ENCODE measurements at regions not wholly inside any gene's neighbourhood (a gene's known extent, or its start where the extent isn't known, plus 50 kb on each side); places are given as distances from the start of the nearest gene placed in this dataset.

DNA sequence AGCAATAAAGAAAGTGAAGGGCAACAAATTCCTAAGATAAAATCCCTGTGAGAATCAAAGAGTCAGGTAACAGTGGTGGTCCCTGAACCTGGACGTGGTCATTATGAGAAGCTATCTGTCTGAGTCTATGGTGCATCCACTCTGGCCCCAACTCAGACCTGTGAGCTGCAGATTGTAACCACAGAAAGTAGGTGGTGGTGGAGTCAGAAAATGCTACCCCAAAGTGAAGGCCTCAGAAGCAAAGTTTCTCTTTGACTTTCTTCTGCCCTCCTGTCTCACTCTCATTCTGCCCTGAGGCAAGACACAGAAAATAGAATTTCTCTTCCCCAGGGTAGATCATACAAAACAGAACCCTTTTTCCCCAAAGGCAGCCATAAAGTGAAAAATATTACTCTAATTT lies 84.1 kb upstream of the NEIL3 start:
- in situ Hi-C loops (cut with MboI; ENCODE audit: low sequenced_read_pairs, unreplicated experiment), result no loop called here
- DNase-seq (ENCODE audit: low spot score), result no peak
- TF ChIP-seq, protein P1, sequence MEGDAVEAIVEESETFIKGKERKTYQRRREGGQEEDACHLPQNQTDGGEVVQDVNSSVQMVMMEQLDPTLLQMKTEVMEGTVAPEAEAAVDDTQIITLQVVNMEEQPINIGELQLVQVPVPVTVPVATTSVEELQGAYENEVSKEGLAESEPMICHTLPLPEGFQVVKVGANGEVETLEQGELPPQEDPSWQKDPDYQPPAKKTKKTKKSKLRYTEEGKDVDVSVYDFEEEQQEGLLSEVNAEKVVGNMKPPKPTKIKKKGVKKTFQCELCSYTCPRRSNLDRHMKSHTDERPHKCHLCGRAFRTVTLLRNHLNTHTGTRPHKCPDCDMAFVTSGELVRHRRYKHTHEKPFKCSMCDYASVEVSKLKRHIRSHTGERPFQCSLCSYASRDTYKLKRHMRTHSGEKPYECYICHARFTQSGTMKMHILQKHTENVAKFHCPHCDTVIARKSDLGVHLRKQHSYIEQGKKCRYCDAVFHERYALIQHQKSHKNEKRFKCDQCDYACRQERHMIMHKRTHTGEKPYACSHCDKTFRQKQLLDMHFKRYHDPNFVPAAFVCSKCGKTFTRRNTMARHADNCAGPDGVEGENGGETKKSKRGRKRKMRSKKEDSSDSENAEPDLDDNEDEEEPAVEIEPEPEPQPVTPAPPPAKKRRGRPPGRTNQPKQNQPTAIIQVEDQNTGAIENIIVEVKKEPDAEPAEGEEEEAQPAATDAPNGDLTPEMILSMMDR (IDR thresholded peaks at IDR 0.05; ENCODE audit: borderline replicate concordance, control extremely low read depth, extremely low read depth, insufficient read depth, missing control alignments), result no peak

DNA sequence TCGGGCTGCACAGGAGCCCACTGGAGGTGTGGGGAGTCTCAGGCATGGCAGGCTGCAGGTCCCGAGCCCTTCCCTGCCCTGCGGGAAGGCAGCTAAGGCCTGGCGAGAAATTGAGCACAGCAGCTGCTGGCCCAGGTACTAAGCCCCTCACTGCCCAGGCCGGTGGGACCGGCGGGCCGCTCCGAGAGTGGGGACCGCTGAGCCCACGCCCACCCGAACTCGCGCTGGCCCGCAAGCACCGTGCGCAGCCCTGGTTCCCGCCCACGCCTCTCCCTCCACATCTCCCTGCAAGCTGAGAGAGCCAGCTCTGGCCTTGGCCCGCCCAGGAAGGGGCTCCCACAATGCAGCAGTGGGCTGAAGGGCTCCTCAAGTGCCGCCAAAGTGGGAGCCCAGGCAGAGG lies 82.0 kb upstream of the NEIL3 start:
- TF ChIP-seq, protein P1 (IDR thresholded peaks at IDR 0.05; ENCODE audit: borderline replicate concordance, control extremely low read depth, extremely low read depth, insufficient read depth, missing control alignments), result no peak
- in situ Hi-C loops (cut with MboI; ENCODE audit: low sequenced_read_pairs, unreplicated experiment), result no loop called here
- no peak for DNase-seq (ENCODE audit: low spot score)

DNA sequence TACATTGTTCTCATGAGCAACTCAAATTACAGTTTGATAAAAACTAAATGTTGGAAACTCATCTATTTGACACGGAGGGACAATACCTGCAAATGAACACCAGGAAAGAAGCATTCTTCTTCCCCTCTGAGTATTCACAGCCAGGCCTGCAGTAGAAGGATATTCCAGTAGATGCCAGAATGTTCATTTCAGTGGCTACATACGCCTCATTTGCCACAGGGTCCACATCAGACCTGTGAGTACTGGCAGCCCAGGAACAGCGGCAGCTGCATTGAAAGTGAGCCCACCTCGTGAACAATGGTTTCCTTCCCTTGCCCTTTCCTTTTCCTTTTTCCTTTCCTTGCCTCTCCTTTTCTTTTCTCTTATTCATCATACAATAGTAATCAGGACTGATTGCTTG lies 81.1 kb upstream of the NEIL3 start:
- TF ChIP-seq, protein P1 (IDR thresholded peaks at IDR 0.05; ENCODE audit: borderline replicate concordance, control extremely low read depth, extremely low read depth, insufficient read depth, missing control alignments), result no peak
- DNase-seq (ENCODE audit: low spot score), result no peak
- in situ Hi-C loops (cut with MboI; ENCODE audit: low sequenced_read_pairs, unreplicated experiment), result no loop called here

DNA sequence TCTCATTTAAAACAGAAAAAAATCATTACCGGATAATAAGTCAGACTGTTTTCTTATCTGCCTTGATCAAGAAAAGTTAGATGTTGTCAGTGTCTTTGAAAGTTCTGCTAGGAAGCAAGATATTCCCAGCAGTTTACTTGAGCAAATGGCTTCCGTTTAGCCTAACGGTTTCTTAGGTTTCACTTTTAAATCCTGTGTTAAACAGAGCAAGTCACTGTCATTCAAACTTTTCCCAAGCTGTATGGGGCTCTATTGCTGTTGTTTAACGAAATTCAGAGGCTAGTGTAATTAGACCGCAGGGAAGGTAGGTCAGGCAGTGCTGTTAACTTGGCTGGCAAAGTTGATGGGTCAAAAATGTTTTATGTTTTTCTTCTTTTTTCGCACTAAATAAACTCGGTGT lies 80.3 kb upstream of the NEIL3 start:
- TF ChIP-seq, protein P1 (IDR thresholded peaks at IDR 0.05; ENCODE audit: borderline replicate concordance, control extremely low read depth, extremely low read depth, insufficient read depth, missing control alignments), result no peak
- in situ Hi-C loops (cut with MboI; ENCODE audit: low sequenced_read_pairs, unreplicated experiment), result no loop called here
- no peak for DNase-seq (ENCODE audit: low spot score)

DNA sequence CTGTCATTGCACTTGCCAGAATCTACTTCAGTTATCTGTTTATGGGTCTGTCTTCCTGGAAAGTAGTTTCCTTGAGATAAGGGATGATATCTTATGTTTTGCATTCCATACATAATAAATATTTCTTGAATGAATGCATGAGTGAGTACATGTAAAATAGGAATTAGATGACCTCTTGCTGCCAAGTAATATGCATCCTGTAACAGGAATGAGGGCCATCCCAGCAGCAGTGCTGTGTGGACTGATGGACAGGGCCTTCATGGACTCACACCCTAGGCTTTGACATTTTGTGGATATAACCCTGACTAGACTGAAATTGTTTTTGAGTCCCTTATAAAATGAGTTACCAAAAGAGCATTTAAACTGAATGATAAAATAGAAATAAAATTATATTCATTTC lies 77.2 kb upstream of the NEIL3 start:
- in situ Hi-C loops (cut with MboI; ENCODE audit: low sequenced_read_pairs, unreplicated experiment), result no loop called here

DNA sequence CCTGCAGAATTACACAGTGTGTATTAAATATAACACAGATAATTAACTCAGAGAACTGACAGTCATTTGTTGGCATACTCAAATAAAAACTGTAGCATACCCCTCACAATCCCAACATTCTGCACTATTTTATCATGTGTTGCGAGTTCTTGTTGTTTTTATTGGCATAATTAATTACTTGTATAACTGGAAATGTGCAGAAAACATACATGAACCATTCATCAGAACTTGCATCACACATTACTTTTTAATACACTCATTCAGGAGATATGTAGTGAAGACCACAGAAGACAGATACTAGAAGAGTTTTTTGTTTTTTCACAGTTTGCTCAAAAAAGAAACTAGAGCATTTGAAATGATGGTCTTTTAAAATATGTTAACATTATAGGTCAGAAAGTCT lies 74.6 kb upstream of the NEIL3 start:
- in situ Hi-C loops (cut with MboI; ENCODE audit: low sequenced_read_pairs, unreplicated experiment), result no loop called here
- TF ChIP-seq, protein P1 (IDR thresholded peaks at IDR 0.05; ENCODE audit: borderline replicate concordance, control extremely low read depth, extremely low read depth, insufficient read depth, missing control alignments), result no peak
- DNase-seq (ENCODE audit: low spot score), result no peak

More for the DNA sequence above, 77.2 kb upstream of the NEIL3 start:
- DNase-seq (ENCODE audit: low spot score), result no peak
- TF ChIP-seq, protein P1 (IDR thresholded peaks at IDR 0.05; ENCODE audit: borderline replicate concordance, control extremely low read depth, extremely low read depth, insufficient read depth, missing control alignments), result no peak

GRCh38 chr4:177236886-177237285 lies 72.8 kb upstream of the NEIL3 start:
- in situ Hi-C loops (cut with MboI; ENCODE audit: low sequenced_read_pairs, unreplicated experiment), result no loop called here
- TF ChIP-seq, protein P1 (IDR thresholded peaks at IDR 0.05; ENCODE audit: borderline replicate concordance, control extremely low read depth, extremely low read depth, insufficient read depth, missing control alignments), result no peak
- no peak for DNase-seq (ENCODE audit: low spot score)
